IMR-90 (cell line): ENCODE measurements at regions not wholly inside any gene's neighbourhood (a gene's known extent, or its start where the extent isn't known, plus 50 kb on each side); places are given as distances from the start of the nearest gene placed in this dataset.

Experiments used
- ATAC-seq: fragments of 200-7000 bp; cut with Tn5 transposase; 2 replicates; pipeline ENCODE4 v1.9.1; 2020; ENCODE audit warnings: low read depth, mild to moderate bottlenecking, moderate library complexity
- BruUV-seq: library from RNA; stranded (reverse); fragments of 400-500 nt; replicated peaks from 2 replicates; lab custom pipeline; 2021; lab: Mats Ljungman, UMichigan
- CTCF ChIA-PET: fragments of 300-600 bp; formaldehyde crosslinking; extraction: SDS; loops from one replicate; lab custom pipeline; 2021; ENCODE audit warnings: antibody characterized with exemption; lab: Yijun Ruan, JAX
- POLR2A ChIA-PET: fragments of 300-600 bp; sonication (Branson Sonifier 250); formaldehyde crosslinking; loops from one replicate; lab custom pipeline; 2022; ENCODE audit warnings: antibody characterized with exemption; ENCODE audit not compliant: unreplicated experiment; lab: Charles Lee
- DNase-seq: peaks from one replicate; pipeline ENCODE4 v3.0.0; 2013
- H2AFZ ChIP-seq: replicated peaks from 2 replicates; pipeline ENCODE3; 2013; ENCODE audit warnings: low read length, mild to moderate bottlenecking; ENCODE audit not compliant: poor library complexity
- H2AK5ac ChIP-seq: 2 replicates; pipeline ENCODE4 v1.6.1; 2013; ENCODE audit warnings: low read depth, low read length, inconsistent platforms
- H2AK9ac ChIP-seq: replicated peaks from 2 replicates; pipeline ENCODE3; 2013; ENCODE audit warnings: mild to moderate bottlenecking, low read depth, low read length, moderate library complexity; ENCODE audit not compliant: poor library complexity
- H2BK120ac ChIP-seq: 2 replicates; pipeline ENCODE4 v1.6.1; 2013; ENCODE audit warnings: low read depth, low read length, inconsistent platforms
- H2BK15ac ChIP-seq: 3 replicates; pipeline ENCODE4 v1.6.1; 2013; ENCODE audit warnings: low read depth, low read length, inconsistent platforms
- H2BK20ac ChIP-seq: 2 replicates; pipeline ENCODE4 v1.6.1; 2013; ENCODE audit warnings: low read depth, mild to moderate bottlenecking, inconsistent platforms, low read length, moderate library complexity
- H2BK5ac ChIP-seq: 2 replicates; pipeline ENCODE4 v1.6.1; 2013; ENCODE audit warnings: mild to moderate bottlenecking, low read depth, low read length, inconsistent platforms; ENCODE audit not compliant: poor library complexity, severe bottlenecking
- H3K14ac ChIP-seq: replicated peaks from 2 replicates; pipeline ENCODE4 v1.6.1; 2013; ENCODE audit warnings: low read depth, low read length, inconsistent platforms
- H3K18ac ChIP-seq: 2 replicates; pipeline ENCODE4 v1.6.1; 2013; ENCODE audit warnings: low read depth, low read length, control low read depth
- H3K23ac ChIP-seq: 2 replicates; pipeline ENCODE4 v1.6.1; 2013; ENCODE audit warnings: low read depth, low read length, inconsistent platforms
- H3K27ac ChIP-seq: 2 replicates; pipeline ENCODE4 v1.5.1; 2013; ENCODE audit warnings: mild to moderate bottlenecking, control low read depth, low read length; ENCODE audit not compliant: insufficient read depth
- H3K27me3 ChIP-seq: 2 replicates; pipeline ENCODE4 v1.6.1; 2013; ENCODE audit warnings: low read length; ENCODE audit not compliant: control insufficient read depth, insufficient read depth
- H3K36me3 ChIP-seq: 2 replicates; pipeline ENCODE4 v1.6.1; 2013; ENCODE audit warnings: low read length, mixed read lengths; ENCODE audit not compliant: control insufficient read depth, insufficient read depth
- H3K4ac ChIP-seq: 2 replicates; pipeline ENCODE4 v1.6.1; 2013; ENCODE audit warnings: low read depth, low read length, inconsistent platforms
- H3K4me1 ChIP-seq: 2 replicates; pipeline ENCODE4 v1.6.1; 2013; ENCODE audit warnings: low read length, mixed read lengths; ENCODE audit not compliant: control insufficient read depth, insufficient read depth
- H3K4me2 ChIP-seq: 2 replicates; pipeline ENCODE4 v1.6.1; 2013; ENCODE audit warnings: low read depth, mild to moderate bottlenecking, control low read depth, low read length, moderate library complexity
- H3K4me3 ChIP-seq: 2 replicates; pipeline ENCODE4 v1.5.1; 2013; ENCODE audit warnings: low read depth, mild to moderate bottlenecking, control low read depth, low read length, moderate library complexity; ENCODE audit not compliant: insufficient read depth
- H3K56ac ChIP-seq: 2 replicates; pipeline ENCODE4 v1.6.1; 2013; ENCODE audit warnings: low read length, inconsistent platforms; ENCODE audit not compliant: insufficient read depth; ENCODE audit errors: extremely low read depth
- H3K79me1 ChIP-seq, 2 experiments: 2 replicates each; pipeline ENCODE4 v1.6.1; 2013; ENCODE audit warnings: low read length in 2 of 2, inconsistent platforms in 1 of 2, low read depth in 1 of 2
- H3K9ac ChIP-seq: 2 replicates; pipeline ENCODE4 v1.6.1; 2013; ENCODE audit warnings: low read depth, low read length, control low read depth
- H3K9me1 ChIP-seq: 2 replicates; pipeline ENCODE4 v1.6.1; 2013; ENCODE audit warnings: low read length, inconsistent platforms; ENCODE audit not compliant: insufficient read depth
- H3K9me3 ChIP-seq: 2 replicates; pipeline ENCODE4 v1.6.1; 2013; ENCODE audit warnings: low read length; ENCODE audit not compliant: control insufficient read depth, insufficient read depth
- H4K20me1 ChIP-seq: 2 replicates; pipeline ENCODE4 v1.6.1; 2013; ENCODE audit warnings: low read length, inconsistent platforms; ENCODE audit not compliant: insufficient read depth
- H4K5ac ChIP-seq: 2 replicates; pipeline ENCODE4 v1.6.1; 2013; ENCODE audit warnings: mild to moderate bottlenecking, low read depth, low read length, control low read depth
- H4K8ac ChIP-seq, 2 experiments: 2 replicates each; pipeline ENCODE4 v1.6.1; 2013; ENCODE audit warnings: low read depth in 2 of 2, low read length in 2 of 2, control low read depth in 1 of 2, inconsistent platforms in 1 of 2
- H4K91ac ChIP-seq: 2 replicates; pipeline ENCODE4 v1.6.1; 2013; ENCODE audit warnings: low read depth, low read length, inconsistent platforms; ENCODE audit not compliant: insufficient read depth
- BHLHE40 ChIP-seq: fragments of 150-350 bp; IDR thresholded peaks from 2 replicates; pipeline ENCODE4 v1.6.1; 2016; ENCODE audit warnings: mild to moderate bottlenecking, low read depth, low read length
- CEBPB ChIP-seq: IDR thresholded peaks from 2 replicates; pipeline ENCODE4 v1.6.1; 2012; ENCODE audit warnings: low read depth, low read length, improper control_type of control experiment
- ELK1 ChIP-seq: fragments of 150-350 bp; IDR thresholded peaks from 2 replicates; pipeline ENCODE4 v1.6.1; 2016; ENCODE audit warnings: low read depth, mild to moderate bottlenecking, low read length, moderate library complexity, borderline replicate concordance
- FOS ChIP-seq: fragments of 150-350 bp; IDR thresholded peaks from 2 replicates; pipeline ENCODE4 v1.6.1; 2016; ENCODE audit warnings: low read depth, low read length
- MAFK ChIP-seq: IDR thresholded peaks from 2 replicates; pipeline ENCODE4 v1.6.1; 2012; ENCODE audit warnings: low read depth, low read length, improper control_type of control experiment
- MAZ ChIP-seq: IDR thresholded peaks from 2 replicates; pipeline ENCODE4 v1.6.1; 2012; ENCODE audit warnings: low read depth, mild to moderate bottlenecking, low read length, improper control_type of control experiment, moderate library complexity, borderline replicate concordance
- NFE2L2 ChIP-seq: fragments of 150-350 bp; IDR thresholded peaks from 2 replicates; pipeline ENCODE4 v1.6.1; 2016; ENCODE audit warnings: low read depth, mild to moderate bottlenecking, low read length
- RAD21 ChIP-seq: IDR thresholded peaks from 2 replicates; pipeline ENCODE4 v1.6.1; 2012; ENCODE audit warnings: low read length, improper control_type of control experiment
- RCOR1 ChIP-seq: IDR thresholded peaks from 2 replicates; pipeline ENCODE4 v1.6.1; 2012; ENCODE audit warnings: mild to moderate bottlenecking, low read length, improper control_type of control experiment; ENCODE audit not compliant: insufficient replicate concordance
- USF2 ChIP-seq: fragments of 150-350 bp; IDR thresholded peaks from 2 replicates; pipeline ENCODE4 v1.6.1; 2017; ENCODE audit warnings: mild to moderate bottlenecking, antibody characterized with exemption, low read length, low read depth
- WGBS, 2 experiments: methylation state at CpG; one replicate each; pipeline versions ENCODE4 v1.1.5 to v1.1.7; 2013; ENCODE audit warnings: missing lambda C conversion rate in 2 of 2; ENCODE audit not compliant: insufficient read length in 1 of 2; ENCODE audit errors: extremely low coverage in 2 of 2; 5-methylcytosine and 5-hydroxymethylcytosine counted together
- dilution Hi-C: fragments of 300-500 bp; cut with HindIII; formaldehyde crosslinking; loops from one replicate; pipeline ENCODE4 v1.14.3; 2018; ENCODE audit warnings: low sequenced_read_pairs; ENCODE audit not compliant: unreplicated experiment
- in situ Hi-C: fragments of 300-500 bp; cut with MboI; formaldehyde crosslinking; loops from 3 replicates; pipeline ENCODE4 v1.14.3; 2019; ENCODE audit warnings: low sequenced_read_pairs, inconsistent platforms, mixed read lengths
- intact Hi-C: fragments of 100-400 bp; cut with micrococcal nuclease; formaldehyde crosslinking; loops from 2 replicates; pipeline ENCODE4 v1.10.0; 2022

- Histone ChIP-seq H3K79me1 (no peaks in the 10 kb centered on the region), H2BK5ac (no peak overlapping the region), H2BK15ac (no peak overlapping the region), H3K9me3 (no peaks in the 10 kb centered on the region), H2BK120ac (no peak overlapping the region), H3K9me1 (0 out of 2 replicates have a peak, but pooled peaks cover 3% of the 10 kb centered on the region), H3K4ac (no peak overlapping the region), H2AK5ac (no peak overlapping the region; the same call in 1 of the 2 replicates), H3K14ac (no peak overlapping the region), H4K20me1 (no peaks in the 10 kb centered on the region), H2AK9ac (no peak overlapping the region), H3K4me1 (peaks cover 2% of the 10 kb centered on the region; the same call in 1 of the 2 replicates), H4K8ac (no peak overlapping the region), H3K9ac (no peak overlapping the region), H3K27me3 (no peaks in the 10 kb centered on the region; the same call in 1 of the 2 replicates), H3K36me3 (no peaks in the 10 kb centered on the region), H4K5ac (no peak overlapping the region), H3K27ac (no peak overlapping the region), H2AFZ (no peak overlapping the region), H3K4me3 (no peak overlapping the region), H2BK20ac (no peak overlapping the region), H3K4me2 (no peak overlapping the region), H3K23ac (no peak overlapping the region), H4K91ac (no peak overlapping the region), H3K18ac (no peak overlapping the region), H3K56ac (no peak overlapping the region)
- ChIA-PET CTCF (interaction anchor here (0.6 kb wide), 1 partner anchor 73 kb away, joined by 3 read pairs; no protein-coding TSS in a partner anchor), POLR2A (no interaction called here)
- dilution Hi-C loops = no loop called here
- BruUV-seq = no TSS peak
- DNase-seq (no peak), ATAC-seq (no peak)
- WGBS, 2 experiments = 82 to 100% methylated on average over 1 to 4 of the region's 11 CpGs
- in situ Hi-C loops = no loop called here
- TF ChIP-seq NFE2L2 (no peak), MAFK (no peak), RAD21 (no peak), CEBPB (no peak), RCOR1 (no peak), MAZ (no peak), ELK1 (no peak), BHLHE40 (no peak), FOS (no peak), USF2 (no peak)
- intact Hi-C loops = no loop called here
Measured at GRCh38 chr4:78689700-78690323, 86.3 kb upstream of the BMP2K start.
